HAP-1 (cell line): ENCODE measurements at regions not wholly inside any gene's neighbourhood (a gene's known extent, or its start where the extent isn't known, plus 50 kb on each side); places are given as distances from the start of the nearest gene placed in this dataset.
A peak's percentile ranks its signal among the peaks of the same experiment; 100 is the strongest.

Experiments used
- DNase-seq, 2 experiments: peaks; one replicate each; pipeline ENCODE4 v3.0.0-alpha.2; 2016 to 2020; ENCODE audit warnings: low spot score in 2 of 2
- H3K27me3 ChIP-seq: fragments of 250-450 bp; sonication (Bioruptor Pico); 2 replicates; pipeline ENCODE4 v1.5.1; 2020; ENCODE audit warnings: low read depth, mild to moderate bottlenecking, moderate library complexity
- H3K36me3 ChIP-seq: fragments of 250-450 bp; sonication (Bioruptor Pico); replicated peaks from 2 replicates; pipeline ENCODE4 v1.5.1; 2020; ENCODE audit warnings: mild to moderate bottlenecking
- H3K4me1 ChIP-seq: fragments of 250-450 bp; sonication (Bioruptor Pico); 2 replicates; pipeline ENCODE4 v1.5.1; 2020; ENCODE audit warnings: mild to moderate bottlenecking
- H3K4me3 ChIP-seq: fragments of 250-450 bp; sonication (Bioruptor Pico); 2 replicates; pipeline ENCODE4 v1.5.1; 2020; ENCODE audit warnings: mild to moderate bottlenecking, moderate library complexity
- H3K9me3 ChIP-seq: fragments of 250-450 bp; sonication (Bioruptor Pico); 2 replicates; pipeline ENCODE4 v1.5.1; 2020; ENCODE audit warnings: mild to moderate bottlenecking, moderate library complexity
- in situ Hi-C: fragments of 300-500 bp; cut with MboI; formaldehyde crosslinking; loops from 3 replicates; pipeline ENCODE4 v1.14.3; 2020; ENCODE audit warnings: low sequenced_read_pairs, inconsistent platforms, mixed read lengths

- Histone ChIP-seq H3K27me3 (no peaks in the 10 kb centered on the region), H3K4me1 (no peaks in the 10 kb centered on the region), H3K36me3 (no peaks in the 10 kb centered on the region), H3K9me3 (no peaks in the 10 kb centered on the region), H3K4me3 (no peak overlapping the region)
- no peak for DNase-seq
- in situ Hi-C loops, result no loop called here
These were observed 451.7 kb upstream of the MARCKS start for GRCh38 chr6:113405326-113406047.

- no peaks in the 10 kb centered on the region for H3K27me3 ChIP-seq
- no peaks in the 10 kb centered on the region for H3K9me3 ChIP-seq
- DNase-seq, result no peak
- no peaks in the 10 kb centered on the region for H3K36me3 ChIP-seq
- no peak overlapping the region for H3K4me3 ChIP-seq
- no peaks in the 10 kb centered on the region for H3K4me1 ChIP-seq
- in situ Hi-C loops, result no loop called here
These were observed 451.0 kb upstream of the MARCKS start for GRCh38 chr6:113406048-113406695.

DNA sequence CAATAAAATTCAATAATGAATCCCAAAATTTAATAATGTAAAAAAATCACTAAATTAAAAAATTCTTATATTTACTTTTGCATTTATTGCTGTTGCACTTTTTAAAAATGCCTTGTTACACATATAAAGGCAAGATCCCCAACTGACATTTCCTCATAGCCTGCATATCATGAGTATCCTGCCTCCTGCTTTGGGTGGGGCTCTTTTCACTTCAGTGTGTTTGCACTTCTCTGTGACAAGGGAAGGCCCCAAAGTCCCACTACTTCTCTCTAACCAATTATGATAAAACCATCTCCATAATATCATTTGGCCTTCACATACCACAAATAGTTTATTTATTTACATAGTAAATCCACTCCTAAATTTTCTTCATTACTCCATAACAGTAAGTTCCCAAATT lies 446.1 kb upstream of the MARCKS start:
- no peaks in the 10 kb centered on the region for H3K36me3 ChIP-seq
- in situ Hi-C loops, result no loop called here
- no peaks in the 10 kb centered on the region for H3K27me3 ChIP-seq
- no peaks in the 10 kb centered on the region for H3K9me3 ChIP-seq
- no peak overlapping the region for H3K4me3 ChIP-seq
- no peak for DNase-seq
- no peaks in the 10 kb centered on the region for H3K4me1 ChIP-seq

DNA sequence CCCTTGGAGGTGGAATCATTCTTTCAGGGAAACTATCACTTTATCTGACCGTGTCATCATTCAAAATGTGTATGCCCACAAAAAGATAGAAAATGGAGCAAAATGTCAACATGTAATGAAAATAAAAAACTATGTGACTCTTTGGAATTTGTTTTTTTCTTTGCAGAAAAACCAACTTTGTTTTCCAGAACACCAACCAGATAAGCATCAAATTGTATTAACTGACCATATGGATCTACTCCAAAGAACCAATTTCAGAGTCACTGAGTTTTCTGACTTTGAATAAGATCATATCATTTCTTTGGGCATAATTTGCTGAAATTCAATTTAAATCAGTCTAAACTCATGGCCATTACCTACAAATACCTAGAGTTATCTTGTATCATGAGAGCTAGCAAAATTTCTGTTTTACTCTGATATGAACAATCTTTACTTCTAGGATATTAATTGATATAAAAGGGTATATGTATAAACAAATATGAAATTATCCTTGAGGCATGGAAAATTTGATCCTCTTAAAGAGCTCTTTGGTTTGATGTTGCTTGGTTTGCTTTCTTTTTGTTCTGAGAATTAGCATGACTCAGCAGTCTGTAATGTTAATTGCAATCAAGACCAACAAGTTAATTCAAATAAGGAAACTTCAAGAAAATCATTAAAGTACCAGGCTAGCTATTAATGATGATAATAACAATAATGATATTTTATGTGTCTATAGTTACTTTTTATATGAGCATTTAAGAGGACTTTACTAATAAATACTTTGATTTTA lies 444.4 kb upstream of the MARCKS start:
- H3K36me3 ChIP-seq, result no peaks in the 10 kb centered on the region
- H3K27me3 ChIP-seq, result no peaks in the 10 kb centered on the region
- no peaks in the 10 kb centered on the region for H3K9me3 ChIP-seq
- no peak overlapping the region for H3K4me3 ChIP-seq
- no peaks in the 10 kb centered on the region for H3K4me1 ChIP-seq
- in situ Hi-C loops, result no loop called here
- no peak for DNase-seq

DNA sequence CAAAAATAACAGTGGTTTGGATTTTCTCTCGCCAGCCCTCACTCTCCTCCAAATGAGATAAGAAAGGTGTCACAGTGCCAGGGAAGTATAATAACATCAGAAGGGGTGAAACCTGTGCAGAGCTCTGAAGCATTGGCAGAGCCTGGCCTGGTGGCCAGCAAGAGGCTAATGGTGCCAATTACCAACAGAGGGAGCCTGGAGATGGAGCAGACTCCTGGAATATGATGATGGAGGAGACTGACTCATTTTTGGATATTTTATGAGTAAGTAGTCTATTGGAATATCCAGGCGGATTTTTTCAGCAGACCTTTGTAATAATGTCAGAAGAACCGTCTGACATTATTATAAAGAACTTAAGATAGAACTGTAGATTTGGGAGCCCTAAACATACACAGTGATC lies 442.6 kb upstream of the MARCKS start:
- H3K9me3 ChIP-seq, result no peaks in the 10 kb centered on the region
- peak in 1 of 2 experiments; percentile 15 for DNase-seq
- no peak overlapping the region for H3K4me3 ChIP-seq
- in situ Hi-C loops, result no loop called here
- H3K36me3 ChIP-seq, result no peaks in the 10 kb centered on the region
- no peaks in the 10 kb centered on the region for H3K4me1 ChIP-seq
- H3K27me3 ChIP-seq, result no peaks in the 10 kb centered on the region

- Histone ChIP-seq H3K4me1 (no peaks in the 10 kb centered on the region), H3K9me3 (no peaks in the 10 kb centered on the region), H3K4me3 (no peak overlapping the region), H3K27me3 (no peaks in the 10 kb centered on the region), H3K36me3 (no peaks in the 10 kb centered on the region)
- DNase-seq, result no peak
- in situ Hi-C loops, result no loop called here
These were observed 441.0 kb upstream of the MARCKS start for GRCh38 chr6:113416170-113416569.

- Histone ChIP-seq H3K4me3 (no peak overlapping the region), H3K4me1 (no peaks in the 10 kb centered on the region), H3K36me3 (no peaks in the 10 kb centered on the region), H3K27me3 (no peaks in the 10 kb centered on the region), H3K9me3 (no peaks in the 10 kb centered on the region)
- in situ Hi-C loops, result no loop called here
- no peak for DNase-seq
These were observed 436.9 kb upstream of the MARCKS start for GRCh38 chr6:113420290-113420689.

- H3K4me1 ChIP-seq, result no peaks in the 10 kb centered on the region
- no peak overlapping the region for H3K4me3 ChIP-seq
- H3K27me3 ChIP-seq, result no peaks in the 10 kb centered on the region
- in situ Hi-C loops, result no loop called here
- DNase-seq, result no peak
- no peaks in the 10 kb centered on the region for H3K9me3 ChIP-seq
- no peaks in the 10 kb centered on the region for H3K36me3 ChIP-seq
These were observed 435.1 kb upstream of the MARCKS start for GRCh38 chr6:113421997-113422396.

GRCh38 chr6:113423956-113424355 lies 433.2 kb upstream of the MARCKS start:
- no peaks in the 10 kb centered on the region for H3K4me1 ChIP-seq
- H3K9me3 ChIP-seq, result no peaks in the 10 kb centered on the region
- H3K27me3 ChIP-seq, result no peaks in the 10 kb centered on the region
- no peaks in the 10 kb centered on the region for H3K36me3 ChIP-seq
- no peak for DNase-seq
- H3K4me3 ChIP-seq, result no peak overlapping the region
- in situ Hi-C loops, result no loop called here

DNA sequence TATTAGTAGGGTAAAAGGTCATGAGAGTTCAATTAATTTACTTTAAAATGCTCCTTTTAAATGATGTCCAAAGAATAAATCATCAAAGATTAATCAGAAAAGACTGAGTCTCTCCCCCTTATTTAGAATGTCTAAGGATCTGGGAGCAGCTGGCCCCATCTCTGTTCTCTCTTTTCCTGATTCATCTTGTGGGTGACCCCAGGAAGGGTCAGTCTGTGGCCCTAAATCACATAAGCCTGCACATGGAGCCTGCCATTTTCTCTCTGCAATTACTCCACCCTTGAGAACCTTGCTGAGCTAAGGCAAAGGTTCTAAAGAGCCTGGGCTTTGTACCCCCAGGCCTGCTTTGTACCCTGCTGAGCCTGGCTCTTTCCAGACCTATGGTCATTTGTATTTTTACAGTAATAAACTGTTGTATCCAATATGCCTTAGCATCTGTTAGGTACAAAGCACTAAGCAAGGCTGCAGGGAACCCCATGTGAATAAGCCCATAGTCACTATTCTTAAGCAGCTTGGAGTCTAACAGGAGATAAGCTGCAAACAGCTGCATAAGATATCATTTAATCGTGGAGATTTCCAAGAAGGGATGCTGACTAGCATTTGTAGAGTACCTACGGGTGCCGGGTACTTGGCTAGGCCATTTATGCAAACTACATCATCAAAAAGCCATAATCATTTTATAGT lies 431.0 kb upstream of the MARCKS start:
- Histone ChIP-seq H3K4me3 (no peak overlapping the region), H3K27me3 (no peaks in the 10 kb centered on the region), H3K9me3 (no peaks in the 10 kb centered on the region), H3K4me1 (no peaks in the 10 kb centered on the region), H3K36me3 (no peaks in the 10 kb centered on the region)
- in situ Hi-C loops, result no loop called here
- DNase-seq, result no peak

- Histone ChIP-seq H3K4me3 (no peak overlapping the region), H3K9me3 (no peaks in the 10 kb centered on the region), H3K4me1 (no peaks in the 10 kb centered on the region), H3K27me3 (no peaks in the 10 kb centered on the region), H3K36me3 (no peaks in the 10 kb centered on the region)
- in situ Hi-C loops, result no loop called here
- no peak for DNase-seq
These were observed 429.5 kb upstream of the MARCKS start for GRCh38 chr6:113427617-113428016.

GRCh38 chr6:113428702-113429101 lies 428.4 kb upstream of the MARCKS start:
- Histone ChIP-seq H3K9me3 (no peaks in the 10 kb centered on the region), H3K4me3 (no peak overlapping the region), H3K4me1 (no peaks in the 10 kb centered on the region), H3K27me3 (no peaks in the 10 kb centered on the region), H3K36me3 (no peaks in the 10 kb centered on the region)
- no peak for DNase-seq
- in situ Hi-C loops, result no loop called here

- no peaks in the 10 kb centered on the region for H3K36me3 ChIP-seq
- no peaks in the 10 kb centered on the region for H3K4me1 ChIP-seq
- H3K27me3 ChIP-seq, result no peaks in the 10 kb centered on the region
- DNase-seq, result no peak
- H3K9me3 ChIP-seq, result no peaks in the 10 kb centered on the region
- in situ Hi-C loops, result no loop called here
- H3K4me3 ChIP-seq, result no peak overlapping the region
These were observed 424.4 kb upstream of the MARCKS start for GRCh38 chr6:113432521-113433334.
